ENCODE measurements at regions not wholly inside any gene's neighbourhood (a gene's known extent, or its start where the extent isn't known, plus 50 kb on each side); places are given as distances from the start of the nearest gene placed in this dataset.

GRCh38 chr5:65094279-65094678 is 325.5 kb downstream of the CWC27 start:
- TF ChIP-seq EZH2 (IDR thresholded peaks at IDR 0.05; ENCODE audit: borderline replicate concordance, insufficient read depth, low read depth, low read length, poor library complexity, severe bottlenecking), result no peak
- TF ChIP-seq, protein P1, sequence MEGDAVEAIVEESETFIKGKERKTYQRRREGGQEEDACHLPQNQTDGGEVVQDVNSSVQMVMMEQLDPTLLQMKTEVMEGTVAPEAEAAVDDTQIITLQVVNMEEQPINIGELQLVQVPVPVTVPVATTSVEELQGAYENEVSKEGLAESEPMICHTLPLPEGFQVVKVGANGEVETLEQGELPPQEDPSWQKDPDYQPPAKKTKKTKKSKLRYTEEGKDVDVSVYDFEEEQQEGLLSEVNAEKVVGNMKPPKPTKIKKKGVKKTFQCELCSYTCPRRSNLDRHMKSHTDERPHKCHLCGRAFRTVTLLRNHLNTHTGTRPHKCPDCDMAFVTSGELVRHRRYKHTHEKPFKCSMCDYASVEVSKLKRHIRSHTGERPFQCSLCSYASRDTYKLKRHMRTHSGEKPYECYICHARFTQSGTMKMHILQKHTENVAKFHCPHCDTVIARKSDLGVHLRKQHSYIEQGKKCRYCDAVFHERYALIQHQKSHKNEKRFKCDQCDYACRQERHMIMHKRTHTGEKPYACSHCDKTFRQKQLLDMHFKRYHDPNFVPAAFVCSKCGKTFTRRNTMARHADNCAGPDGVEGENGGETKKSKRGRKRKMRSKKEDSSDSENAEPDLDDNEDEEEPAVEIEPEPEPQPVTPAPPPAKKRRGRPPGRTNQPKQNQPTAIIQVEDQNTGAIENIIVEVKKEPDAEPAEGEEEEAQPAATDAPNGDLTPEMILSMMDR (IDR thresholded peaks at IDR 0.05), result no peak
